ENCODE measurements at regions not wholly inside any gene's neighbourhood (a gene's known extent, or its start where the extent isn't known, plus 50 kb on each side); places are given as distances from the start of the nearest gene placed in this dataset.
"Not testable (repeated sequence)": the region's sequence is repeated elsewhere in the genome, so short reads cannot be mapped to it uniquely, and the experiment has no call there.

GRCh38 chrX:45811326-45811725, 610.6 kb upstream of the DIPK2B start:
- no peak for DNase-seq (ENCODE audit: low spot score)

GRCh38 chrX:45807572-45808425, 607.1 kb upstream of the DIPK2B start:
- DNase-seq (ENCODE audit: low spot score) = no peak

- DNase-seq (ENCODE audit: low spot score) = no peak
These were observed 605.9 kb upstream of the DIPK2B start for GRCh38 chrX:45806410-45807121.

GRCh38 chrX:45804276-45804675, 603.6 kb upstream of the DIPK2B start:
- no peak for DNase-seq (ENCODE audit: low spot score)

- no peak for DNase-seq (ENCODE audit: low spot score)
These were observed 602.8 kb upstream of the DIPK2B start for GRCh38 chrX:45803383-45803921.

GRCh38 chrX:45801554-45801953, 600.9 kb upstream of the DIPK2B start:
- no peak for DNase-seq (ENCODE audit: low spot score)

GRCh38 chrX:45800746-45801453, 600.2 kb upstream of the DIPK2B start:
- DNase-seq (ENCODE audit: low spot score) = not testable (repeated sequence)

GRCh38 chrX:45799576-45799975, 598.9 kb upstream of the DIPK2B start:
- DNase-seq (ENCODE audit: low spot score) = no peak

- no peak for DNase-seq (ENCODE audit: low spot score)
These were observed 594.9 kb upstream of the DIPK2B start for GRCh38 chrX:45795546-45795945.

GRCh38 chrX:45794995-45795337, 594.3 kb upstream of the DIPK2B start:
- no peak for DNase-seq (ENCODE audit: low spot score)

GRCh38 chrX:45794323-45794994, 593.8 kb upstream of the DIPK2B start:
- no peak for DNase-seq (ENCODE audit: low spot score)

GRCh38 chrX:45788941-45789348, 588.3 kb upstream of the DIPK2B start:
- DNase-seq (ENCODE audit: low spot score) = peak; percentile 21

GRCh38 chrX:45788315-45788714, 587.6 kb upstream of the DIPK2B start:
- no peak for DNase-seq (ENCODE audit: low spot score)

- no peak for DNase-seq (ENCODE audit: low spot score)
These were observed 583.9 kb upstream of the DIPK2B start for GRCh38 chrX:45784590-45784989.

GRCh38 chrX:45783002-45783401, 582.3 kb upstream of the DIPK2B start:
- DNase-seq (ENCODE audit: low spot score) = no peak

GRCh38 chrX:45781901-45782553, 581.4 kb upstream of the DIPK2B start:
- peak; percentile 38 for DNase-seq (ENCODE audit: low spot score)

- no peak for DNase-seq (ENCODE audit: low spot score)
These were observed 577.9 kb upstream of the DIPK2B start for GRCh38 chrX:45778616-45779015.

GRCh38 chrX:45777366-45777765, 576.7 kb upstream of the DIPK2B start:
- DNase-seq (ENCODE audit: low spot score) = no peak

- no peak for DNase-seq (ENCODE audit: low spot score)
These were observed 574.8 kb upstream of the DIPK2B start for GRCh38 chrX:45775468-45775867.

- DNase-seq (ENCODE audit: low spot score) = no peak
These were observed 574.3 kb upstream of the DIPK2B start for GRCh38 chrX:45774961-45775360.

GRCh38 chrX:45773572-45773971, 572.9 kb upstream of the DIPK2B start:
- DNase-seq (ENCODE audit: low spot score) = peak; percentile 18
